Testis (tissue), 2 donors: ENCODE measurements at regions not wholly inside any gene's neighbourhood (a gene's known extent, or its start where the extent isn't known, plus 50 kb on each side); places are given as distances from the start of the nearest gene placed in this dataset.
A peak's percentile ranks its signal among the peaks of the same experiment; 100 is the strongest.

Source experiments
- DNase-seq: peaks from one replicate; pipeline ENCODE4 v3.0.0-alpha.2; 2019
- H3K27ac ChIP-seq, 2 donors: fragments of 200-600 bp; sonication (generic); one replicate each; pipeline ENCODE4 v1.5.1; 2019
- H3K27me3 ChIP-seq: fragments of 200-600 bp; sonication (generic); one replicate; pipeline ENCODE4 v1.5.1; 2019
- H3K36me3 ChIP-seq: fragments of 200-600 bp; sonication (generic); one replicate; pipeline ENCODE4 v1.5.1; 2017; ENCODE audit warnings: low read depth; ENCODE audit errors: missing control alignments
- H3K4me1 ChIP-seq: fragments of 200-600 bp; sonication (generic); one replicate; pipeline ENCODE4 v1.5.1; 2019
- H3K4me3 ChIP-seq, 2 donors: fragments of 200-600 bp; sonication (generic); one replicate each; pipeline ENCODE4 v1.5.1; 2017 to 2019
- H3K9me3 ChIP-seq: fragments of 200-600 bp; sonication (generic); one replicate; pipeline ENCODE4 v1.5.1; 2017
- POLR2A ChIP-seq: fragments of 450-650 bp; IDR thresholded peaks from one replicate; pipeline ENCODE4 v1.6.1; 2017; ENCODE audit warnings: antibody characterized with exemption, mild to moderate bottlenecking, moderate library complexity
- WGBS, 2 donors: methylation state at CpG; one replicate each; pipeline ENCODE4 v1.1.5; 2018; 5-methylcytosine and 5-hydroxymethylcytosine counted together
- intact Hi-C: fragments of 100-400 bp; cut with DNase I; formaldehyde crosslinking; loops from one replicate; pipeline ENCODE4 v1.15.1; 2023; ENCODE audit warnings: low total_unique reads
- small RNA-seq, 2 donors: library from RNA; depleted of rRNA; stranded (forward); fragments of <200 nt; gene quantifications; one replicate each; pipeline ENCODE3, GENCODE V24; 2016
- TF ChIP-seq, protein P1 (sequence below), 3 experiments: fragments of 450-650 bp in 2 of 3; fragments of 200-600 bp in 1 of 3; sonication (generic) in 1 of 3; IDR thresholded peaks; one replicate each; pipeline ENCODE4 v1.5.1; 2016 to 2019; ENCODE audit warnings: antibody characterized with exemption in 3 of 3, mild to moderate bottlenecking in 2 of 3, moderate library complexity in 1 of 3

DNA sequence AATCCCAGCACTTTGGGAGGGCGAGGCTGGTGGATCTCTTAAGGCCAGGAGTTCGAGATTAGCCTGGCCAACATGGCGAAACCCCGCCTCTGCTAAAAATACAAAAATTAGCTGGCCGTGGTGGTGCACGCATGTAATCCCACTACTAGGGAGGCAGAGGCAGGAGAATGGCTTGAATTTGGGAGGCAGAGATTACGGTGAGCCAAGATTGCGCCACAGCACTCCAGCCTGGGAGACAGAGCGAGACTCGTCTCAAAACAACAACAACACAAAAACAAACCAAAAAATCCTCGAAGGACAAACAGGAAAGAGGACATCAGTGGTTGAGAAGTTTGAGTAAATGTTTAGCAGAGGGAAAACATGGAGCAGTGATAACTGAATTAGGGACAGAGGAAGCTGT is 52.3 kb upstream of the FAM3C start:
- intact Hi-C loops: no loop called here
- DNase-seq: no peak
- no peaks in the 10 kb centered on the region for H3K27me3 ChIP-seq
- H3K4me3 ChIP-seq: no peak overlapping the region
- no peak for TF ChIP-seq POLR2A
- TF ChIP-seq, protein P1, sequence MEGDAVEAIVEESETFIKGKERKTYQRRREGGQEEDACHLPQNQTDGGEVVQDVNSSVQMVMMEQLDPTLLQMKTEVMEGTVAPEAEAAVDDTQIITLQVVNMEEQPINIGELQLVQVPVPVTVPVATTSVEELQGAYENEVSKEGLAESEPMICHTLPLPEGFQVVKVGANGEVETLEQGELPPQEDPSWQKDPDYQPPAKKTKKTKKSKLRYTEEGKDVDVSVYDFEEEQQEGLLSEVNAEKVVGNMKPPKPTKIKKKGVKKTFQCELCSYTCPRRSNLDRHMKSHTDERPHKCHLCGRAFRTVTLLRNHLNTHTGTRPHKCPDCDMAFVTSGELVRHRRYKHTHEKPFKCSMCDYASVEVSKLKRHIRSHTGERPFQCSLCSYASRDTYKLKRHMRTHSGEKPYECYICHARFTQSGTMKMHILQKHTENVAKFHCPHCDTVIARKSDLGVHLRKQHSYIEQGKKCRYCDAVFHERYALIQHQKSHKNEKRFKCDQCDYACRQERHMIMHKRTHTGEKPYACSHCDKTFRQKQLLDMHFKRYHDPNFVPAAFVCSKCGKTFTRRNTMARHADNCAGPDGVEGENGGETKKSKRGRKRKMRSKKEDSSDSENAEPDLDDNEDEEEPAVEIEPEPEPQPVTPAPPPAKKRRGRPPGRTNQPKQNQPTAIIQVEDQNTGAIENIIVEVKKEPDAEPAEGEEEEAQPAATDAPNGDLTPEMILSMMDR (IDR thresholded peaks at IDR 0.05): no peak
- 91 to 94% methylated on average over 11 of the region's 11 CpGs for WGBS, 2 donors
- no peaks in the 10 kb centered on the region for H3K4me1 ChIP-seq
- H3K36me3 ChIP-seq: no peaks in the 10 kb centered on the region
- peak overlapping the region in 1 of 2 donors; percentile 3 for H3K27ac ChIP-seq
- H3K9me3 ChIP-seq: no peaks in the 10 kb centered on the region

DNA sequence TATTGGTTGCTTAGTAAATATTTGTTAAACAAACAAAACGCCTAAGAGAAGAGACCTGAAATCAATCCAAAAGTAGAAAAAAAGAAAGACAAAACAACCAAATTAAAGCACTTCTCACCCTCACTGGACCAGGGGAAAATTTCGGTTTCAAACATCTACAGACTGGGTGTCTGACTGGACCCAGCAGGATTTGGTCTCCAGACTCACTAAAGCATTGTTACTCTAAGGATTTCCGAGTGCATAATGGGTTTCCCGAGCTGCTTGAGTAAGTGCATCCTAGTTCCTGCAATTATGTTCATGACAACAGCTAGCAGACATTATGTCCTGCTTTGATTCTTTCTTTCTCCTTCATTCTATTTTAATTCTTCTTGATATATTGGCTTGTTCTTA is 51.8 kb upstream of the FAM3C start:
- WGBS, 2 donors: 26 to 38% methylated on average over 4 of the region's 4 CpGs
- DNase-seq: no peak
- Histone ChIP-seq H3K9me3 (no peaks in the 10 kb centered on the region), H3K4me1 (no peaks in the 10 kb centered on the region), H3K27me3 (no peaks in the 10 kb centered on the region), H3K27ac (peak overlapping the region in 1 of 2 donors; percentile 3), H3K4me3 (no peak overlapping the region), H3K36me3 (no peaks in the 10 kb centered on the region)
- TF ChIP-seq, protein P1 (IDR thresholded peaks at IDR 0.05): no peak
- TF ChIP-seq POLR2A: no peak
- intact Hi-C loops: no loop called here

DNA sequence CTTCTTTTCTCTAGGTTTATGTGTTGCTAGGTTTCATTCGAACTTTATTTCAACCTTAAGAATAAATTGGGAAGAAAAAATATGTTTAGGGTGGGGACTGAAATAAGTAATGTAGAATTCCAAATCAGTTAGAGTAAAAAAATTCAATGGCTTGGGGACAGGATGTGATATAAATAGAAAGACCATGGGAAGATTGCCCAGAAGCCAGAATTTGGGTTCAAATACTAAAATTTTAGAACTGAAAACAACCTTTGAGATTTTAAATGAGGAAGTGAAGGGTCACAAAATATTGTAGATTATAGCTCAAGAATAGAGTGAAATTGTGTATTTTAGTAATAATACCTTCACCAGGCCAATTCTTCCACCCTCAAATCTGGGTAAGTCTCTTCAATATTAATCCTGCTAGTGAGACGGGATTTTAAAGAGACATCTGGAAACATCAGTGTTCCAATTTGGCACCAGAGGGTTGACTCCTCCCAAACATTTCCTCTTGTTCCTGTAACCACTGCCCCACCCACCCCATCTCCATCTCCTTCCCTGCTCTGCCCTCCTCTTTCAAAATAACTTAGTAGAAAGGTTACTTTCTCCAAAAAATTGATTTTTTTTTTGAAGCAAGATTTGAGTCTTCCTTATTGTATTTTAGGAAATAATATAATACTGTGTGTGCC is 51.3 kb upstream of the FAM3C start:
- no peak for TF ChIP-seq POLR2A
- intact Hi-C loops: no loop called here
- 42 to 48% methylated on average over 2 of the region's 2 CpGs for WGBS, 2 donors
- Histone ChIP-seq H3K4me3 (no peak overlapping the region), H3K36me3 (no peaks in the 10 kb centered on the region), H3K27me3 (no peaks in the 10 kb centered on the region), H3K9me3 (no peaks in the 10 kb centered on the region), H3K27ac (peak overlapping the region in 1 of 2 donors; percentile 3), H3K4me1 (no peaks in the 10 kb centered on the region)
- DNase-seq: peak; percentile 59

DNA sequence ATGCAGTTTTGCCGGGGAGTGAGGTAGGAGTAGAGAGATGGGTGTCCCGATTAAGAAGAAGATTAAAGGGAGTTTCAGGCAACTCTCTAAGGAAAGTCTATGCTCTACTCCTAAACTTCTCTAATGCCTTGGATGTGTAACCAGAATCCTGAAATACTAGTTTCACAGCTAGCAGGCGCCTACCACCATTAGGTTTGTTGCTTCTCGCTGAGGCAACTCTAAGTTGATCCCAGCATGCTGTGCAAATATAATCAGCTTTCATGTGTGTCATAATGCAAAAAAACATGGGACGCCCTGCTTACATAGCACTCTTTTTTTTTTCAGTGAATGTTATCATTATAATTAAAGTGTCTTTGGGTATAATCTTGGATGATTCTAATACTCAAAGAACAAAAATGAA is 50.4 kb upstream of the FAM3C start:
- intact Hi-C loops: no loop called here
- 73 to 81% methylated on average over 5 of the region's 5 CpGs for WGBS, 2 donors
- no peak for DNase-seq
- H3K27me3 ChIP-seq: no peaks in the 10 kb centered on the region
- H3K9me3 ChIP-seq: no peaks in the 10 kb centered on the region
- no peaks in the 10 kb centered on the region for H3K36me3 ChIP-seq
- H3K27ac ChIP-seq: peak overlapping the region in 1 of 2 donors; percentile 3
- H3K4me3 ChIP-seq: no peak overlapping the region
- TF ChIP-seq POLR2A: no peak
- TF ChIP-seq, protein P1 (IDR thresholded peaks at IDR 0.05): no peak
- no peaks in the 10 kb centered on the region for H3K4me1 ChIP-seq

Small RNAs in the stretch of these regions (small RNA-seq; reads per million reads assigned to genes)
- gene RN7SKP277: 0 reads per million in 2 donors
